H9 (cell line): ENCODE measurements at regions not wholly inside any gene's neighbourhood (a gene's known extent, or its start where the extent isn't known, plus 50 kb on each side); places are given as distances from the start of the nearest gene placed in this dataset.

ENCODE experiments used
- DNase-seq: peaks from one replicate; pipeline ENCODE4 v3.0.0-alpha.2; 2017
- H2AFZ ChIP-seq: one replicate; pipeline ENCODE4 v1.6.1; 2013; ENCODE audit warnings: mild to moderate bottlenecking, low read length, control low read depth, moderate library complexity
- H2AK5ac ChIP-seq: 2 replicates; pipeline ENCODE4 v1.6.1; 2013; ENCODE audit warnings: low read length, control low read depth, mixed read lengths; ENCODE audit not compliant: insufficient read length
- H2BK120ac ChIP-seq: one replicate; pipeline ENCODE4 v1.6.1; 2013; ENCODE audit warnings: low read depth, mild to moderate bottlenecking, low read length, control low read depth, inconsistent platforms; ENCODE audit not compliant: poor library complexity, severe bottlenecking
- H2BK12ac ChIP-seq: 2 replicates; pipeline ENCODE4 v1.6.1; 2013; ENCODE audit warnings: low read length, control low read depth, mixed read lengths, low read depth; ENCODE audit not compliant: insufficient read length
- H2BK15ac ChIP-seq: 2 replicates; pipeline ENCODE4 v1.6.1; 2013; ENCODE audit warnings: low read depth, low read length, control low read depth
- H2BK20ac ChIP-seq: one replicate; pipeline ENCODE4 v1.6.1; 2013; ENCODE audit warnings: low read depth, mild to moderate bottlenecking, low read length, control low read depth, inconsistent platforms; ENCODE audit not compliant: poor library complexity, severe bottlenecking
- H2BK5ac ChIP-seq: 2 replicates; pipeline ENCODE4 v1.6.1; 2013; ENCODE audit warnings: low read length, control low read depth, mixed read lengths; ENCODE audit not compliant: insufficient read length
- H3K14ac ChIP-seq: 2 replicates; pipeline ENCODE4 v1.6.1; 2013; ENCODE audit warnings: low read length, control low read depth; ENCODE audit not compliant: insufficient read depth
- H3K18ac ChIP-seq: 2 replicates; pipeline ENCODE4 v1.6.1; 2013; ENCODE audit warnings: low read depth, mild to moderate bottlenecking, mixed read lengths, low read length, control low read depth; ENCODE audit not compliant: insufficient read length
- H3K23ac ChIP-seq: 2 replicates; pipeline ENCODE4 v1.6.1; 2013; ENCODE audit warnings: low read length, control low read depth, mixed read lengths, low read depth; ENCODE audit not compliant: insufficient read length
- H3K23me2 ChIP-seq: 2 replicates; pipeline ENCODE4 v1.6.1; 2013; ENCODE audit warnings: low read depth, mild to moderate bottlenecking, mixed read lengths, low read length, control low read depth; ENCODE audit not compliant: insufficient read length, poor library complexity, severe bottlenecking
- H3K27ac ChIP-seq: 2 replicates; pipeline ENCODE4 v1.5.1; 2013; ENCODE audit warnings: low read length, control low read depth, mixed read lengths, low read depth; ENCODE audit not compliant: insufficient read length
- H3K27me3 ChIP-seq: 2 replicates; pipeline ENCODE4 v1.6.1; 2013; ENCODE audit warnings: low read length, control low read depth, inconsistent platforms; ENCODE audit not compliant: insufficient read depth
- H3K4ac ChIP-seq: 2 replicates; pipeline ENCODE4 v1.6.1; 2013; ENCODE audit warnings: low read depth, mild to moderate bottlenecking, control low read depth, inconsistent platforms, low read length, moderate library complexity
- H3K4me1 ChIP-seq: 2 replicates; pipeline ENCODE4 v1.6.1; 2013; ENCODE audit warnings: low read length, control low read depth, inconsistent platforms; ENCODE audit not compliant: insufficient read depth
- H3K4me2 ChIP-seq: 2 replicates; pipeline ENCODE4 v1.6.1; 2013; ENCODE audit warnings: low read length, control low read depth, mixed read lengths; ENCODE audit not compliant: insufficient read length, insufficient read depth
- H3K56ac ChIP-seq: 2 replicates; pipeline ENCODE4 v1.6.1; 2013; ENCODE audit warnings: low read depth, mild to moderate bottlenecking, mixed read lengths, low read length, control low read depth; ENCODE audit not compliant: insufficient read length
- H3K79me1 ChIP-seq: 2 replicates; pipeline ENCODE4 v1.6.1; 2013; ENCODE audit warnings: low read depth, mild to moderate bottlenecking, moderate library complexity, low read length, control low read depth, inconsistent platforms; ENCODE audit not compliant: insufficient read depth, poor library complexity, severe bottlenecking
- H3K79me2 ChIP-seq: 2 replicates; pipeline ENCODE4 v1.6.1; 2013; ENCODE audit warnings: low read length, control low read depth, inconsistent platforms; ENCODE audit not compliant: insufficient read depth
- H3K9ac ChIP-seq: 2 replicates; pipeline ENCODE4 v1.6.1; 2013; ENCODE audit warnings: low read length, control low read depth, mixed read lengths; ENCODE audit not compliant: insufficient read length; ENCODE audit errors: extremely low read depth
- H3K9me3 ChIP-seq: one replicate; pipeline ENCODE4 v1.6.1; 2013; ENCODE audit warnings: low read depth, low read length, inconsistent platforms; ENCODE audit not compliant: control insufficient read depth
- H3T11ph ChIP-seq: one replicate; pipeline ENCODE4 v1.6.1; 2013; ENCODE audit warnings: mild to moderate bottlenecking, low read length, control low read depth, inconsistent platforms
- H4K20me1 ChIP-seq: one replicate; pipeline ENCODE4 v1.6.1; 2013; ENCODE audit not compliant: control insufficient read depth, insufficient read length, insufficient read depth
- H4K5ac ChIP-seq: 2 replicates; pipeline ENCODE4 v1.6.1; 2013; ENCODE audit warnings: low read depth, mild to moderate bottlenecking, mixed read lengths, low read length, control low read depth; ENCODE audit not compliant: insufficient read length
- H4K8ac ChIP-seq: replicated peaks from 2 replicates; pipeline ENCODE4 v1.6.1; 2013; ENCODE audit warnings: low read length, control low read depth, mixed read lengths, low read depth; ENCODE audit not compliant: insufficient read length
- H4K91ac ChIP-seq: 2 replicates; pipeline ENCODE4 v1.6.1; 2013; ENCODE audit warnings: low read depth, mild to moderate bottlenecking, moderate library complexity, mixed read lengths, low read length, control low read depth; ENCODE audit not compliant: insufficient read length
- H3K27ac Mint-ChIP-seq, 3 experiments: 2 replicates in 2 of 3; 3 replicates in 1 of 3; pipeline ENCODE4 v1.8.0; 2020 to 2021; ENCODE audit warnings: mixed read lengths in 3 of 3, mild to moderate bottlenecking in 1 of 3, moderate library complexity in 1 of 3
- H3K27me3 Mint-ChIP-seq: 2 replicates; pipeline ENCODE4 v1.8.0; 2021; ENCODE audit warnings: low read depth, mild to moderate bottlenecking, moderate library complexity, mixed read lengths
- H3K36me3 Mint-ChIP-seq, 3 experiments: 2 replicates in 2 of 3; 3 replicates in 1 of 3; pipeline ENCODE4 v1.8.0; 2020 to 2021; ENCODE audit warnings: low read depth in 3 of 3, mixed read lengths in 3 of 3; ENCODE audit not compliant: insufficient read depth in 1 of 3
- H3K4me1 Mint-ChIP-seq, 2 experiments: 2 replicates each; pipeline ENCODE4 v1.8.0; 2020; ENCODE audit warnings: mixed read lengths in 2 of 2
- H3K4me3 Mint-ChIP-seq, 2 experiments: 2 replicates in 1 of 2; 3 replicates in 1 of 2; pipeline ENCODE4 v1.8.0; 2020 to 2021; ENCODE audit warnings: mild to moderate bottlenecking in 2 of 2, mixed read lengths in 2 of 2, moderate library complexity in 1 of 2
- H3K9me3 Mint-ChIP-seq, 2 experiments: 2 replicates in 1 of 2; 3 replicates in 1 of 2; pipeline ENCODE4 v1.8.0; 2020; ENCODE audit warnings: mild to moderate bottlenecking in 2 of 2, mixed read lengths in 2 of 2, moderate library complexity in 1 of 2
- WGBS: extraction: QIAGEN DNeasy Blood & Tissue Kit; methylation state at CpG from one replicate; pipeline ENCODE4 v1.1.7; 2013; ENCODE audit warnings: missing lambda C conversion rate, low lambda C conversion rate, mixed read lengths; ENCODE audit not compliant: insufficient read length; ENCODE audit errors: extremely low coverage; 5-methylcytosine and 5-hydroxymethylcytosine counted together
- TF ChIP-seq, protein P1 (sequence below): fragments of 200-600 bp; sonication (generic); conservative IDR thresholded peaks from 3 replicates; pipeline ENCODE4 v1.8.0; 2021; ENCODE audit warnings: antibody characterized with exemption, mild to moderate bottlenecking

DNA sequence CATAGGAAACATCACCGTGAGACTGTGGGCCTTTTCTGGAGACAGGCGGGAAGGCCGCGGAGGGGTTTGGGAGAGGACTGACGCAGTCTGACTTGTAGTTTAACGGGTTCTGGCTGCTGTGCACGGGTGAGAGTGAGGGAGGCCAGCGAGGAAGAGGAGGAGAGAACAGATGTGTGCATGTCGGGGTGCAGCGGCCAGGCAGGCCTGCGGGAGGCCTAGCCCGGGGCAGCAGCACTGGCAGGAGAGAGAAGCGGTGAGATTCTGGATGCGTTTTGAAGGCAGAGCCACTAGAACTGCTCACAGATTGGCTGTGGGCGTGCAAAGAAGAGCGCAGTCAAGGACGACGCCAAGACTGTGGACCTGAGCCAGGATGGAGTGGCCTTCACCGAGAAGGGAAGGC is 53.9 kb downstream of the PTGR3 start:
- Histone ChIP-seq H3K9me3 (no peaks in the 10 kb centered on the region), H2BK20ac (no peak overlapping the region), H3K18ac (no peak overlapping the region), H2BK120ac (no peak overlapping the region), H3T11ph (no peak overlapping the region), H3K79me2 (no peaks in the 10 kb centered on the region), H3K23me2 (no peaks in the 10 kb centered on the region), H3K4me1 (no peaks in the 10 kb centered on the region), H3K4me2 (no peak overlapping the region), H4K20me1 (no peaks in the 10 kb centered on the region), H3K27me3 (no peaks in the 10 kb centered on the region), H4K91ac (no peak overlapping the region), H4K8ac (no peak overlapping the region), H3K23ac (no peak overlapping the region), H4K5ac (no peak overlapping the region), H2AFZ (no peak overlapping the region), H3K4ac (no peak overlapping the region), H3K79me1 (no peaks in the 10 kb centered on the region), H3K56ac (no peak overlapping the region), H3K9ac (no peak overlapping the region), H3K14ac (peak overlapping the region; percentile 40; the same call in 1 of the 2 replicates), H2BK15ac (no peak overlapping the region), H2BK5ac (no peak overlapping the region), H3K27ac (no peak overlapping the region), H2BK12ac (no peak overlapping the region), H2AK5ac (no peak overlapping the region)
- Mint-ChIP-seq H3K9me3 (peaks cover 23 to 32% of the 10 kb centered on the region in 2 experiments), H3K4me3 (no peak overlapping the region), H3K27ac (no peak overlapping the region), H3K27me3 (no peaks in the 10 kb centered on the region; the same call in none of the 2 replicates), H3K36me3 (peaks cover 4 to 23% (median 6%) of the 10 kb centered on the region in 3 experiments; a peak in 5 of 7 replicates), H3K4me1 (peaks cover 5 to 8% of the 10 kb centered on the region in 2 experiments)
- no peak for DNase-seq
- WGBS = no CpG with 5 or more reads among the region's 19 CpGs
- TF ChIP-seq, protein P1, sequence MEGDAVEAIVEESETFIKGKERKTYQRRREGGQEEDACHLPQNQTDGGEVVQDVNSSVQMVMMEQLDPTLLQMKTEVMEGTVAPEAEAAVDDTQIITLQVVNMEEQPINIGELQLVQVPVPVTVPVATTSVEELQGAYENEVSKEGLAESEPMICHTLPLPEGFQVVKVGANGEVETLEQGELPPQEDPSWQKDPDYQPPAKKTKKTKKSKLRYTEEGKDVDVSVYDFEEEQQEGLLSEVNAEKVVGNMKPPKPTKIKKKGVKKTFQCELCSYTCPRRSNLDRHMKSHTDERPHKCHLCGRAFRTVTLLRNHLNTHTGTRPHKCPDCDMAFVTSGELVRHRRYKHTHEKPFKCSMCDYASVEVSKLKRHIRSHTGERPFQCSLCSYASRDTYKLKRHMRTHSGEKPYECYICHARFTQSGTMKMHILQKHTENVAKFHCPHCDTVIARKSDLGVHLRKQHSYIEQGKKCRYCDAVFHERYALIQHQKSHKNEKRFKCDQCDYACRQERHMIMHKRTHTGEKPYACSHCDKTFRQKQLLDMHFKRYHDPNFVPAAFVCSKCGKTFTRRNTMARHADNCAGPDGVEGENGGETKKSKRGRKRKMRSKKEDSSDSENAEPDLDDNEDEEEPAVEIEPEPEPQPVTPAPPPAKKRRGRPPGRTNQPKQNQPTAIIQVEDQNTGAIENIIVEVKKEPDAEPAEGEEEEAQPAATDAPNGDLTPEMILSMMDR = no peak
